ENCODE measurements at regions not wholly inside any gene's neighbourhood (a gene's known extent, or its start where the extent isn't known, plus 50 kb on each side); places are given as distances from the start of the nearest gene placed in this dataset.
"Not testable (repeated sequence)": the region's sequence is repeated elsewhere in the genome, so short reads cannot be mapped to it uniquely, and the experiment has no call there.

GRCh38 chr6:115514656-115515055 is 546.0 kb downstream of the FRK start (continued):
- TF ChIP-seq ATF6 (CRISPR knock-in tag; IDR thresholded peaks at IDR 0.05) (no peak), PREB (CRISPR knock-in tag; IDR thresholded peaks at IDR 0.05; ENCODE audit: borderline replicate concordance) (no peak)

GRCh38 chr6:115512923-115513322 is 547.8 kb downstream of the FRK start:
- no peak for ATAC-seq
- H3K36me3 Mint-ChIP-seq: no peaks in the 10 kb centered on the region
- no peak overlapping the region for H3K4me3 Mint-ChIP-seq
- no peak for TF ChIP-seq RELA (CRISPR knock-in tag; IDR thresholded peaks at IDR 0.05; ENCODE audit: borderline replicate concordance)
- no peak for TF ChIP-seq ZNF671 (CRISPR knock-in tag; IDR thresholded peaks at IDR 0.05)
- no peak for TF ChIP-seq HMGA2 (CRISPR knock-in tag; IDR thresholded peaks at IDR 0.05)
- TF ChIP-seq USF2 (CRISPR knock-in tag; IDR thresholded peaks at IDR 0.05): no peak
- TF ChIP-seq EMX1 (CRISPR knock-in tag; IDR thresholded peaks at IDR 0.05): no peak
- no peak for TF ChIP-seq PRRX2 (CRISPR knock-in tag; IDR thresholded peaks at IDR 0.05)
- no peak for TF ChIP-seq ZNF219 (CRISPR knock-in tag; IDR thresholded peaks at IDR 0.05; ENCODE audit: borderline replicate concordance)
- TF ChIP-seq JUN (CRISPR knock-in tag; IDR thresholded peaks at IDR 0.05): no peak
- TF ChIP-seq FOXK1 (CRISPR knock-in tag; IDR thresholded peaks at IDR 0.05): no peak
- TF ChIP-seq ERG (CRISPR knock-in tag; IDR thresholded peaks at IDR 0.05): no peak
- CTCF ChIA-PET: no interaction called here
- no peaks in the 10 kb centered on the region for H3K27me3 Mint-ChIP-seq (ENCODE audit: low read depth)
- H3K4me1 Mint-ChIP-seq: peaks cover 12% of the 10 kb centered on the region; the same call in 1 of the 2 replicates
- POLR2A ChIA-PET: no interaction called here
- H3K27ac Mint-ChIP-seq: no peak overlapping the region
- no peaks in the 10 kb centered on the region for H3K9me3 Mint-ChIP-seq
- no peak for DNase-seq (ENCODE audit: low spot score)

- no peaks in the 10 kb centered on the region for H3K9me3 Mint-ChIP-seq
- POLR2A ChIA-PET: no interaction called here
- CTCF ChIA-PET: no interaction called here
These were observed 548.9 kb downstream of the FRK start for GRCh38 chr6:115511771-115512170.

GRCh38 chr6:115502432-115502831 is 558.3 kb downstream of the FRK start:
- CTCF ChIA-PET; H3K4me3 Mint-ChIP-seq; ATAC-seq; DNase-seq (ENCODE audit: low spot score); POLR2A ChIA-PET; H3K27me3 Mint-ChIP-seq (ENCODE audit: low read depth); H3K27ac Mint-ChIP-seq: not testable (repeated sequence)
- peaks cover 10% of the 10 kb centered on the region; the same call in 1 of the 2 replicates for H3K36me3 Mint-ChIP-seq
- peaks cover 13% of the 10 kb centered on the region for H3K9me3 Mint-ChIP-seq
- H3K4me1 Mint-ChIP-seq: peaks cover 16% of the 10 kb centered on the region

More at GRCh38 chr6:115511771-115512170, 548.9 kb downstream of the FRK start:
- no peak for TF ChIP-seq CBFB (CRISPR knock-in tag; IDR thresholded peaks at IDR 0.05; ENCODE audit: low read depth)
- no peak for TF ChIP-seq ATF3 (CRISPR knock-in tag; conservative IDR thresholded peaks at IDR 0.05)
- TF ChIP-seq TEAD1 (CRISPR knock-in tag; IDR thresholded peaks at IDR 0.05): no peak
- no peak for TF ChIP-seq ZNF671 (CRISPR knock-in tag; IDR thresholded peaks at IDR 0.05)
- TF ChIP-seq ZNF425 (CRISPR knock-in tag; conservative IDR thresholded peaks at IDR 0.05): no peak
- TF ChIP-seq ATF2 (CRISPR knock-in tag; IDR thresholded peaks at IDR 0.05; ENCODE audit: borderline replicate concordance, low read depth): no peak
- TF ChIP-seq NFYB (CRISPR knock-in tag; conservative IDR thresholded peaks at IDR 0.05; ENCODE audit: low read depth): no peak
- TF ChIP-seq NR3C1 (CRISPR knock-in tag; conservative IDR thresholded peaks at IDR 0.05; ENCODE audit: low read depth): no peak
- no peak overlapping the region for H3K4me3 Mint-ChIP-seq
- H3K36me3 Mint-ChIP-seq: no peaks in the 10 kb centered on the region
- no peak overlapping the region for H3K27ac Mint-ChIP-seq
- DNase-seq (ENCODE audit: low spot score): no peak
- no peak for ATAC-seq
- peaks cover 12% of the 10 kb centered on the region; the same call in 1 of the 2 replicates for H3K4me1 Mint-ChIP-seq
- no peaks in the 10 kb centered on the region for H3K27me3 Mint-ChIP-seq (ENCODE audit: low read depth)
